IgD-negative memory B cell (primary cell): ENCODE measurements at regions not wholly inside any gene's neighbourhood (a gene's known extent, or its start where the extent isn't known, plus 50 kb on each side); places are given as distances from the start of the nearest gene placed in this dataset.
"Not testable (repeated sequence)": the region's sequence is repeated elsewhere in the genome, so short reads cannot be mapped to it uniquely, and the experiment has no call there.

Source experiments
- H3K27ac Mint-ChIP-seq, 3 donors: one replicate each; pipeline ENCODE4 v1.8.0; 2020 to 2022; ENCODE audit warnings: mild to moderate bottlenecking in 3 of 3, mixed read lengths in 3 of 3, moderate library complexity in 1 of 3
- H3K27me3 Mint-ChIP-seq: one replicate; pipeline ENCODE4 v1.8.0; 2021; ENCODE audit warnings: mixed read lengths
- H3K36me3 Mint-ChIP-seq: one replicate; pipeline ENCODE4 v1.8.0; 2020; ENCODE audit warnings: mild to moderate bottlenecking, mixed read lengths
- H3K4me1 Mint-ChIP-seq, 3 donors: one replicate each; pipeline ENCODE4 v1.8.0; 2020 to 2022; ENCODE audit warnings: mixed read lengths in 3 of 3, mild to moderate bottlenecking in 1 of 3
- H3K4me3 Mint-ChIP-seq, 4 donors: one replicate each; pipeline ENCODE4 v1.8.0; 2020 to 2022; ENCODE audit warnings: mild to moderate bottlenecking in 4 of 4, mixed read lengths in 4 of 4, moderate library complexity in 3 of 4
- H3K9me3 Mint-ChIP-seq, 3 donors: one replicate each; pipeline ENCODE4 v1.8.0; 2020 to 2021; ENCODE audit warnings: mixed read lengths in 3 of 3, mild to moderate bottlenecking in 1 of 3

- Mint-ChIP-seq H3K27ac (no peak overlapping the region), H3K27me3 (no peaks in the 10 kb centered on the region)
Observed at GRCh38 chr2:138094031-138094430, 129.8 kb downstream of the HNMT start.

DNA sequence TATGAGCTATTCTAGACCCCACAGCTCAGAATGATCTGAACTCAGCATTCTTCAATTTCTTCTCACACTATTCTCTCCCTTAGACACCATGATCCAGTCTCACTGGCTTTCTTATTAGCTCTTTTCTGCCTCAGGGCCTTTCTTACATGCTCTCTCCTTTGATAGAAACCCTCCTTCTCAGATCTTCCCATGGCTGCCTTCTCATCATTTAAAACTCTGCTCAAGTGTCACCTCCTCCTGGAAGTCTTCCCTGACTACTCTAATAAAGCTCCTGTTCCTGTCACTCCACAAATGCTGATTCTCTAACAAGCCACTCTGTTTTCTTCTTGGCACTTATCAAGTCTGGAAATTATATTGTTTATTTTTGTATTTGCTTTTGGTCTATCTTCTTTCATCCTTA, 131.1 kb downstream of the HNMT start:
- Mint-ChIP-seq H3K27me3 (no peaks in the 10 kb centered on the region), H3K36me3 (no peaks in the 10 kb centered on the region), H3K4me1 (no peaks in the 10 kb centered on the region), H3K27ac (no peak overlapping the region), H3K4me3 (no peak overlapping the region), H3K9me3 (peaks cover 0 to 3% (median 2%) of the 10 kb centered on the region in 3 donors)

More at GRCh38 chr2:138094031-138094430, 129.8 kb downstream of the HNMT start:
- H3K4me1 Mint-ChIP-seq = no peaks in the 10 kb centered on the region
- H3K4me3 Mint-ChIP-seq = no peak overlapping the region
- no peaks in the 10 kb centered on the region for H3K36me3 Mint-ChIP-seq
- H3K9me3 Mint-ChIP-seq = no peaks in the 10 kb centered on the region

DNA sequence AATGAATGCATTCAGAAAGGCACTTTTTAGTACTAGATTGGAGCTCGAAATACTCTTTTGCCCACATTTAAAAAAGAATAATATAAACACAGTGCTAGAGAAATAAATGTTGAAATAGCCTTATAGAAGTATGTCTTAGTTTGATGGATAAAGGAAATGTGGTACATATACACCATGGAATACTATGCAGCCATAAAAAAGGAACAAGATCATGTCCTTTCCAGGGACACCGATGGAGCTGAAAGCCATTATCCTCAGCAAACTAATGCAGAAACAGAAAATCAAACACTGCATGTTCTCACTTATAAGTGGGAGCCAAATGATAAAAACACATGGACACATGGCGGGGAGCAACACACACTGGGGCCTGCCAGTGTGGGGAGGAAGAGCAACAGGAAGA, 135.0 kb downstream of the HNMT start:
- not testable (repeated sequence) for H3K27me3 Mint-ChIP-seq, H3K4me3 Mint-ChIP-seq, H3K4me1 Mint-ChIP-seq, H3K27ac Mint-ChIP-seq, H3K9me3 Mint-ChIP-seq, H3K36me3 Mint-ChIP-seq

DNA sequence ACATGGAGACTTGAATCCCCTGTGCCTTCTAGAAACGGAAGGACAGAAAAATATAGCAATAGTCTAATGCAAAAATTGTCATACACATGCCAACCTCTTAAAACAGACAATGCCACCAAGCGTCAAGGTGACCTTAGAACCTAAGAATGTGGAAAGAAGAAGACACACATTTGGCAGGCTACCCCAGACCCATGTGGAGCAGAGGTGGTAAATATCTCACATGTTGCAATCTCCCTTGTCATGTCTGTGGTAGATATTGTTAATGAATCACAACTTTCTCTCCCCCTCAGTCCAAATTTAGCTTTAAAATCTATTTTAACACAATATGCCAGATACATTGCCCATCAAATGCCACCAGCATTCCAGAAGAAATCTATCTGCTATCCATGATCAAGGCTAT, 137.4 kb downstream of the HNMT start:
- peaks cover 0 to 3% (median 2%) of the 10 kb centered on the region in 3 donors for H3K9me3 Mint-ChIP-seq
- H3K4me3 Mint-ChIP-seq = no peak overlapping the region
- no peaks in the 10 kb centered on the region for H3K4me1 Mint-ChIP-seq
- no peak overlapping the region for H3K27ac Mint-ChIP-seq
- H3K36me3 Mint-ChIP-seq = no peaks in the 10 kb centered on the region
- no peaks in the 10 kb centered on the region for H3K27me3 Mint-ChIP-seq

- Mint-ChIP-seq H3K4me3 (no peak overlapping the region), H3K27ac (no peak overlapping the region), H3K27me3 (no peaks in the 10 kb centered on the region), H3K9me3 (peaks cover 0 to 3% (median 2%) of the 10 kb centered on the region in 3 donors), H3K4me1 (no peaks in the 10 kb centered on the region), H3K36me3 (no peaks in the 10 kb centered on the region)
Observed at GRCh38 chr2:138102664-138103063, 138.4 kb downstream of the HNMT start.

GRCh38 chr2:138103156-138103555, 138.9 kb downstream of the HNMT start:
- Mint-ChIP-seq H3K27me3 (no peaks in the 10 kb centered on the region), H3K4me3 (no peak overlapping the region), H3K9me3 (peaks cover 0 to 3% (median 2%) of the 10 kb centered on the region in 3 donors), H3K4me1 (no peaks in the 10 kb centered on the region), H3K36me3 (no peaks in the 10 kb centered on the region), H3K27ac (no peak overlapping the region)

- no peaks in the 10 kb centered on the region for H3K27me3 Mint-ChIP-seq
Observed at GRCh38 chr2:138104071-138104470, 139.8 kb downstream of the HNMT start.

GRCh38 chr2:138105358-138105757, 141.1 kb downstream of the HNMT start:
- Mint-ChIP-seq H3K27me3 (no peaks in the 10 kb centered on the region), H3K9me3 (no peaks in the 10 kb centered on the region), H3K4me3 (no peak overlapping the region), H3K27ac (no peak overlapping the region), H3K36me3 (no peaks in the 10 kb centered on the region), H3K4me1 (no peaks in the 10 kb centered on the region)

More at GRCh38 chr2:138104071-138104470, 139.8 kb downstream of the HNMT start:
- Mint-ChIP-seq H3K27ac (no peak overlapping the region), H3K9me3 (peaks cover 0 to 3% (median 2%) of the 10 kb centered on the region in 3 donors), H3K4me3 (no peak overlapping the region), H3K36me3 (no peaks in the 10 kb centered on the region), H3K4me1 (no peaks in the 10 kb centered on the region)

- no peaks in the 10 kb centered on the region for H3K9me3 Mint-ChIP-seq
- no peaks in the 10 kb centered on the region for H3K27me3 Mint-ChIP-seq
- no peaks in the 10 kb centered on the region for H3K36me3 Mint-ChIP-seq
- no peak overlapping the region for H3K27ac Mint-ChIP-seq
- no peak overlapping the region for H3K4me3 Mint-ChIP-seq
- H3K4me1 Mint-ChIP-seq = no peaks in the 10 kb centered on the region
Observed at GRCh38 chr2:138106606-138107005, 142.3 kb downstream of the HNMT start.

DNA sequence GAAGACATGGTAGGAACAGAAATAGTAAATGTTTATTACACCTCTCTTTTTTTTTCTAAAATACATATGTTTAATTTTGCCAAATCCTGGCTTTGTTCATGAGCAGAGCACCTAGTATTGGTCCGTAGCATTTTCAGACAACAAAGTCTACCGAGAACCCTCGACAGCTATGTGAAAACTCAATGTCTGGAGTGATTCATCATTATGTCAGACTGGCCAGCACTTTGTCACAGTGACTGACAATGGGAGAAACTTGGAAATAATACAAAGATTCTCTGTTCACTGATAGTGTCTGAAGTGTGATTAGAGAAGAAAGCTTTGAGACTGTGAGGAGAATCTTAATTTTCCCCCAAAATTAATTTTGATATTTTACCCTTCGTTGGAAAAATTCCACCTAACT, 143.0 kb downstream of the HNMT start:
- Mint-ChIP-seq H3K4me1 (no peaks in the 10 kb centered on the region), H3K36me3 (no peaks in the 10 kb centered on the region), H3K9me3 (no peaks in the 10 kb centered on the region), H3K27ac (no peak overlapping the region), H3K4me3 (no peak overlapping the region), H3K27me3 (no peaks in the 10 kb centered on the region)

DNA sequence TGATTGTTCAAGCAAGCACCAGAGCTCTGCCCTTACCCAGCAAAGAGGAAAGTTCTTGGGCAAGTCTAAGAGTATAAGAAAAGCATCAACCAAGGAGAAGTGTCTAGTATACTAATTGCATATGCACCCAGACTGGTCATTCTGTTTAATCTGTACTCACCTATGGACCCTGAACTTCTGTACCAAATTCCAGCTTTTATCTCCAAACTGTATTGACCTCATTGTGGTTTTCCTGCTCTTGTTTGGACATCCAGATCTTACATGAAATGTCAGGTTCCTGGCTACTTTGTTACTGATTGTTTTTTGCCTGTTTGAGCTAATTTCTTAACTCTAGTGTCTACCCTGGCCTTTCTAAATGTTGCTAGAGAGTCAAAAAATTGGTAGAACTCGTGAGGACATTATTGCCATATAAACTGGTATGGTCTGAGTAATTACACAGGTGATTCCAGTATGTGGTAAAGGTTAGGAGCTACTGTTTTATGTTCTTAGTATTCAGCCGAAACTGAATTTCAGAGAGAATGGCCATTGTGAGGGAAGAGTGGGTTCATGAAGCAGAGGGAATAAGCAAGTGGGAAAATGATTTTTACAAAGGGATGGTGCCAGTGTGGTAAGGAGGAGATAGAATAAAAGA, 146.3 kb downstream of the HNMT start:
- peaks cover 3% of the 10 kb centered on the region for H3K36me3 Mint-ChIP-seq
- H3K4me3 Mint-ChIP-seq = no peak overlapping the region
- no peaks in the 10 kb centered on the region for H3K27me3 Mint-ChIP-seq
- no peaks in the 10 kb centered on the region for H3K9me3 Mint-ChIP-seq
- H3K27ac Mint-ChIP-seq = no peak overlapping the region
- no peaks in the 10 kb centered on the region for H3K4me1 Mint-ChIP-seq

DNA sequence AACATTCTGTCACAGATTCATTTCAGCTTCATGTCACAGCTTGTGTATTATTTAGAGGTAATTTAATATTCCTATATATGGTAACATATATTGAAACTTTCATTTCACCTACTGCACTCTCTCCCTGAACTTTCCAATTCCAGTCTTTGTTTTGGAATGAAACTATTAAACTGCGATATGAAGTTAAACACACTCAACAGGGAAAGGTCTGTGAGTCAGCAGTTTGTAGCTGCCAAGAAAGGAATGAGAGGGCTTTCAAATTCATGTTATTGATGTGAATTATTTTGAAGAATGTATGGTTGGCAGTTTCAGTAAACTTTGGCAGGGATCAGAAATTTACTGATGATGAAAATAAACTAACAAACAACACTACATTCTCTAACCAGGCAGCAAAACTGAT, 148.3 kb downstream of the HNMT start:
- Mint-ChIP-seq H3K27me3 (no peaks in the 10 kb centered on the region), H3K36me3 (peaks cover 3% of the 10 kb centered on the region), H3K9me3 (no peaks in the 10 kb centered on the region), H3K4me3 (no peak overlapping the region), H3K27ac (no peak overlapping the region), H3K4me1 (no peaks in the 10 kb centered on the region)

GRCh38 chr2:138113871-138114525, 149.7 kb downstream of the HNMT start:
- no peaks in the 10 kb centered on the region for H3K27me3 Mint-ChIP-seq
- H3K4me1 Mint-ChIP-seq = no peaks in the 10 kb centered on the region
- H3K9me3 Mint-ChIP-seq = no peaks in the 10 kb centered on the region
- H3K4me3 Mint-ChIP-seq = no peak overlapping the region
- H3K36me3 Mint-ChIP-seq = peaks cover 3% of the 10 kb centered on the region
- H3K27ac Mint-ChIP-seq = no peak overlapping the region

GRCh38 chr2:138115666-138116065, 151.4 kb downstream of the HNMT start:
- peaks cover 3% of the 10 kb centered on the region for H3K36me3 Mint-ChIP-seq

GRCh38 chr2:138116456-138116855, 152.2 kb downstream of the HNMT start:
- Mint-ChIP-seq H3K27me3 (no peaks in the 10 kb centered on the region), H3K4me1 (no peaks in the 10 kb centered on the region), H3K36me3 (peaks cover 3% of the 10 kb centered on the region), H3K4me3 (no peak overlapping the region), H3K27ac (no peak overlapping the region), H3K9me3 (no peaks in the 10 kb centered on the region)

More at GRCh38 chr2:138115666-138116065, 151.4 kb downstream of the HNMT start:
- Mint-ChIP-seq H3K27ac (no peak overlapping the region), H3K4me3 (no peak overlapping the region), H3K4me1 (no peaks in the 10 kb centered on the region), H3K27me3 (no peaks in the 10 kb centered on the region), H3K9me3 (no peaks in the 10 kb centered on the region)
